IPS-NIHi11 (cell line): ENCODE measurements at regions not wholly inside any gene's neighbourhood (a gene's known extent, or its start where the extent isn't known, plus 50 kb on each side); places are given as distances from the start of the nearest gene placed in this dataset.
A peak's percentile ranks its signal among the peaks of the same experiment; 100 is the strongest.

ENCODE experiments used
- DNase-seq: peaks from one replicate; pipeline ENCODE4 v3.0.0; 2012; ENCODE audit warnings: mixed read lengths, low spot score

DNA sequence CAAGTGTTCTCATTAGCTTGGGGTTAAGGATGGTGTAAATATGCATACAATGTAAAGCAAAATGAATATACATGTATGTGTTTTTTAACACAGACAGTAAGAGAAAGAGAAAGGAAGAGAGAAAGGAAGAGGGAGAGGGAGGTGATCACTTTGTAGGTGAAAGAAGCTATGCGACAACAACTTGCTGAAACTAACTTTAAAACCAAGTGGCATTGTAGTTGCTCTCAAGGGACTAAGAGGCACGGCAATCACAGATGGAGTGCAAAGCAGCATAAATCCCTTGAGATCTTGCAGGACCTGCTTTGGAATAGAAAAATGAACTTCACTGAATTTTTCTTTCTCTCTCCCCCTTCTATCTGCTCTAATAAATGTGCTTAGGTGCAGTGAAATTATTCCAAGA lies 1665.0 kb upstream of the TENM3 start:
- no peak for DNase-seq

DNA sequence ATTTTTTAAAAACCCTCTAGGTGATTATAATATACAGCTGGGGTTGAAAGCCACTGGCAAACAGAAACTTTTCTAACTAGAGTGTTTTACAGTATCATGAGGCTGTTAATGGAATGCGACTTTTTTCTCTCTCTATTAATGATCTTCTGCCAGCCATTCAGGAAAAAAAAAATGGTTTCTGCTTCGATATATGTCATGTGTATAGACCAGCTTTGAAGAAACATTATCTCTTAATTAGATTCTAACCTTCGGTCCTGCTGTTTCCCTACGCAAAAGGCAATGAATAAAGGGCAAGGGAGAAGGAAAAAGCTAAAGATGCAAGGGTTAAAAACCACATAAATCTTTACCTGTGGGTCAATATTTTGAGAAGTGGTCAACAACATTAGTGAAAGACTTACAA lies 1662.1 kb upstream of the TENM3 start:
- no peak for DNase-seq

DNA sequence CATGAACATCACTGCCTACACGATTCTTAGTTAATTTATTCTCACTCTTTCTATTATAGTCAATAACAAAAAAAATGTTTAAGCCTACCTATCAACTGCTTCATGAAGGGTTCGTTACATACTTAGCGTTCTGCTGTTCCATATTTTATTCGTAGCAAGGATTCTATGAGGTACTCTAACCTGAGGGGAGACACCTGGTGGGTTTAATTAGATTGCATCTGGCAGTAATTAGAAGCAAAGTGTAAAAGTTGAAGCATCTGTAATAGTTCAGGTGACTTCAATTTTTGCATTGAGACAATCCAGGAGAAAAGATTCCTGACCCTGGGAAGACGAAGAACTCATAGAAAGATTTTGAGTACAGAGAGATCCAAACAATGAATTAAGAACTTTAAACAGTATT lies 1655.8 kb upstream of the TENM3 start:
- peak; percentile 22 for DNase-seq

DNA sequence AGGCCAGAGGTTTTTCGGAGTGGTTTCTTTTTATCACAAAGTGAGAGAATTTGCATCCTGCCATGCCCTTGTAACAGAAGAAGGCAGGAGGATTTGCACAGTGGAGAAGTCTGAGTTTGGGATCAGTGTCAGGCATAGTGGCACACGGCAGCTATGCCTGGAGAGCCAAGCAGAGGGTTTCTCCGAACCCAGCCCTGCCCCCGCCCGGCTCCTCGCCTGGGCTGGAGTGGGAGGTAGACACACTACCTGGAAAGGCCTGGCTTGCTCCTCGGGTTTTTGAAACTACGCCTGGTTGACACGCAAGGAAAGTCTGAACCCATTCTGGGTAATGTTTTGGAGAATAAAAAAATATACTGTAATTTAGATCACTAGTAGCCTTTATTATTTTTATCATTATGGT lies 1653.6 kb upstream of the TENM3 start:
- peak; percentile 18 for DNase-seq

DNA sequence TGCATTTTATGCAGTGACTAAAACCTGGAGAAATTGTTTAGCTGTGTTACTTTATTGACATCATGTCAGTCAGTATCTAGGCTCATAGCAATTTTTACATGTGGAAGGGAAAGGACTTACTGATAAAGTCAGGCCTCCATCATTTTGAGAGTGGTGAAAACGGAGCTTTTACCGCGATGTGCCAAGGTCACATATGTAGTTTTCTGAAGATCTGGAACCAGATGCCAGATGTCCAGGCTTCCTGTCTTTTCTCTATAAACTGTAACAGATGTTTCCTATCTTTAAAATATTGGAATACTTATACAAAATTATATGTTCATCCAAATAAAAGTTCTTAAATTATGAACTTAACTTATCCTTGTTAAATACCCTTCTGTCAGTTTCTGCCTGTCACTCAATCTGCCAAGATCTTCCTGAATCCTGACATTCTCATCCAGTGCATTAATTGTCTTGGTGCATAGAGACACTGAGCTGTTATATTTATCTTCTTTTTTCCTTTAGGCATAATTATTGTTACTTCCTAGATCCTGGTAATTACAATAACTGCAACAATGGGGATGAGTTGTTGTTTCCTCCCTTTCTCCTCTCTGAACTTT lies 1646.2 kb upstream of the TENM3 start:
- DNase-seq, result no peak

DNA sequence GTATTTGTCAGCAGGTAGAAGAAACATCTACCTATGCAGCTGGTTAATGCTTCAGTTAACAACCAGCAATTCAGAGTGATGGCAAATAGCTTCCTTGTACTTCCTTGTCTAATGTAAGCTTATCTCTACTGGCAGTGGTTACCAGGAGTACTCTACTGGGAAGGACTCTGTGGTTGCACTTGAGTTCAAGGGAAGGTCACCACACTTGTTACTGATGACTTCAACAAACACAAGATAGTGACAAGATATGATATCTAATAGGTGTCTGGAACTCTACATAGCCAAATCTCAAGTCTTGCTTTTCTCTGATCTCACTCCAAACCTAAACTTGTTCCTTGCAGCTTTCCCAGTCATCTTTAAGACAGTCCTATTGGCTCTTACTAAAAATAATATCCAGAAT lies 1644.9 kb upstream of the TENM3 start:
- no peak for DNase-seq

DNA sequence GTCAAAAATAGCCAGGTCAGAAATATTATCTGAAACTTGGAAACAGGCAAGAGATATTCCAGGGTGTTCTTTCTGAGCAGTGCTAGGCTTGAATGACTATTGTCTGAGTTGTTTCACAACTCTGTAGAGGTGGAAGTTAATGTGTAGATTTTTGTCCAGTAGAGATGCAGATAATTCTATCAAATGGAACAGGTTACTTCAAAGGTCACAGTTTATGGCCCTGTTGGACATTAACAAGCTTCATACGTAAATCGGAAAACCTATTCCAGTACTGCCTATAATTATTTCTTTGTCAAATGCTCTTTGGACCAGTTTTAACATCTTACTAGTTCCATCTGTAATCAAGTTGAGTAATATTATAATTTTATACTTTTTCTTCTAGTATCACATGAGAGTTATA lies 1639.4 kb upstream of the TENM3 start:
- no peak for DNase-seq

DNA sequence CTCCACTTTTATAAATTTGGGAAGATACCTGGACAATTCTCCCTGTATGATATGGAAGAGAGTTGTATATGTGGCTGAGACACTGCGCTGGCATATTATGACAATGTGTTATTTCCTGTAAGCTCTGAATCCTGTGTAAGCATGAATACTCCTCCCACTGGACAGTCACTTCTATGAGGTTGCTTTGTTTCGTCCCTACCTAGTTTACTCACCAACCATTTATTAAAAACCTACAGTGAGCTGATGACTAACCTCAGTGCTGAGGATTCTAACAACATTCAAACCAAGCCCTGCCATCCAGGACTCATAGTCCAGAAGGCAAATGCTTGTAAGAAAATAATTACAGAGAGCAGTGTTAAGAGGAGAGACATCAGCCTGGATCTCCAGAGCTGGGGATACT lies 1632.9 kb upstream of the TENM3 start:
- no peak for DNase-seq

DNA sequence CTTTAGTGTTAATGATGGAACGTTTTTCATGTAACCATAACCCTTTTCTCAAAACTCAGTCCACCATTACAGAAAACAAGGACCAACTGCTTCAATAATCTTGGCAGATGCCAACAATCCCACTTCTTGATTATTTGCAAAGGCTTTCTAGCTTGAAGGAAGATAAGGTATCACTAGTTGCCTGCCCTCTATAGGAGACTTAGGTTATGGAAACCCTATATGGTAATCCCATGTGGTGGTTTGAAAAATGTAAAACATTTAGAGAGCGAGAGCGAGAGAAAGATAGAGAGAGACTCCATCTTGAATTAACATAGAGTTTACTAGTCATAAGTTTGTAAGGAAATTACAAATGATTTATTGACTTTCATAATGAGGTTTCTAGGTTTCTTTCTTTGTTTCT lies 1627.5 kb upstream of the TENM3 start:
- no peak for DNase-seq

DNA sequence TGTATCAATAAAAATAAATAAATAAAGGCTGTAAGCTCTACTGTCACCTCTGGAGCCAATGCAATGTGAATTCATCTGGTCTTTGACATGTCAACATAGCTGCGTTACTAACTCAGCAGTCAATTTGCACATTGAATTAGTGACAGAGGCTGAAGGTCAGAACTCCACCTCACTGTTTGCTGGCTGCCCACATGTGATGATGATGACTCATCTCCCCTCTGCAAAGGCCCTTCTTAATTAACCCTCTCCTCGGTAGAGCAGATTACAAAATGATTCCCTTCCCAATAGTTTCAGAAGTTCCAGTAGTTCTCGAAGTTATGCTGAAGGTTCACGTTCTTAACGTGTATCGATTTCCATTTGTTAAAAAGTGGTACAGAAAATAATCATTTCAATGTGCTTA lies 1626.0 kb upstream of the TENM3 start:
- peak; percentile 31 for DNase-seq

DNA sequence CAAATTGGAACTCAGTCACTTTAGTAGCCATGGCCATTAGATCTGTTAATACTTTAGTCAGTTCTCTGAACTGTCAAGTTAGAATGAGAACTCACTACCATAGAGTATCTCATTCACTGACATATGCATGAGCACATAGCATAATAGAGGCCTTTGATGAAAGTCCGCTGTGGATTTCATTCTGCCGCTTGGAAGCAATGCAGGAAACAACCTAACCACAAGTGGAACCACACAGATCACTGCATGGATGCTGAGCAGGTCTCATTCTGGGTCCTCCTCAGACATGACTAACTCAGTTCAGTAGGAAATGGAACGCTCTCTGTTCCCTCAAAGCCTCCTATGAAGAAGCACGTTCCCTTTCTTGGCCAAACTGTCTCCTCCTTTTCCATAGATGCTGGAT lies 1624.8 kb upstream of the TENM3 start:
- DNase-seq, result no peak

DNA sequence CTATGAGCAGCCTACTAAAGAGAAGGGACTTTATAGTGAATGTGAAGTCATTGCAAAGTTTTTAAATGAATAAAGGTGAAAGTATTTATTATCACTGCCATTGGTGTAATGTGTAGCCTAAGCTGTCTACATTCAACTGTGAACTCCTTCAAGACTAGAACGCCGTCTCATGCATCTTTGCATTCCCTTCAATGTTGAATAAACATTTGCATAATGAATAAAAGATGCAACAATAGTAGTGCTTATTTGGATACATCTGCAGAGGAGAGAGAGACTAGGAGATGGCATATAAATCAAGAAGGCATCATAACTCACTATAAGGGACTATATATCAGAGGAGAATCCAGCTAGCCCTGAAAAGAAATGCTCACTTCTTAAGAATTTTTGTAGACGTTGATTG lies 1623.8 kb upstream of the TENM3 start:
- DNase-seq, result no peak

DNA sequence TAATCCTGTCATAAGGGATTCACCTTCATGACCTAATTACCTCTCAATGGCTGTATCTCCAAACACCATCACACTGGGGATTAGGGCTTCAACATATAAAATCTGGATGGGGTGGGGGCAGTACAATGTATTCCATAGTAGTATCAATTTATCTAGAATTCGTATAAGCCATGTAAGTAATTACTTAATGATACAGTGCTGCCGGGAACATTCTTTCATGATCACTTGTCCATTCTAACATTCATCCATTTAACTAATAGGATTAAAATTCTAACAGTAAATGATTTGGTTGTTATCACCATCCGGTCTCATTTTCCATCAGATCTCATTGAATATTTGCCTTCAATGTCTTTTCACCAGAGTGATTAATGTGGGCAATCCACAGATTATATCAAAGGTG lies 1620.9 kb upstream of the TENM3 start:
- no peak for DNase-seq

DNA sequence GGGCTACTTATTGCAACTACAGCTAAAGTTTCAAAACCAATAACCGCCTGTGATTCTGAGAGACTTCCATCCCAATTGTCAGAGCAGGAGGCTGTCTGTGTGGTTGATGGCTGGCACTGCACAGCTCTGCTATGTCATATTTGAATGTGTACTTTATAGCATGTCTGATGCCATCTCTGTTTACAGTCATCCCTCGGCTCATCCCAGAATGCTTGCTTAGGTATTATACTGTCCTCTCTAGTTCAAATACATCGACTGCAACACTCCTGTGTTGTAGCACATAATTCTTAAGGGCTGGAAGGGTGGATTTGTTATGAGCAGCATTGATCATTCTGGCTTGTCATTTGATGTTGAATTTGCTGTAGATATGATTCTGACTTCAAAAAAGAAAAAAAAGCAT lies 1617.5 kb upstream of the TENM3 start:
- no peak for DNase-seq

DNA sequence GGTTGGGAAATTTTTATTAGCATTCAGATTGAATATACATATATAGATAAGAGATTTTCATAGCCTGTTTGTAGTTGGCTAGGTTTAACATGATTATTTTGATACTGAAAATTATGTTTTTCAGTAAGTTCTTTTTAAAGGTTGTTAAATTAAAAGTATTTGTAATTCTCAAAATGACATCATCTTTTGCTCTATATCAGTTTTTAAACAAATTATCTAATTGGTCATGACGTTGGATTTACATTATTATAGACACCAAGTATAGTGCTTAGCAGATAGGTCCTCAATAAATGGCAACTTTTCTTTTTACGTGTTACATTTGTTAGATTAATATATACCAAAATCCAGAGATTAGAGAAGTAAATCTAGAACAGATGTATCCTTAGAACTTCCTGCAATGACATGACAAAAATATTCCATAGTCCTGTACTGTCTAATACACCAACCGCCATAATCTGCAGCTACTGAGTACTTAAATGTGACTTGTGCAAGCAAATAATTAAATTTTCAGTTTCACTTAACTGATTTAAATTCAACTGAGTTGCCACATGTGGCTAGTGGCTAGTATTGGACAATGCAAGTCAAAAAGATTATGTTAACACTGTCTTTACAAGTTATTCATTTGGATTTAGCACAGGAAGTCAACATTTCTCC lies 1613.1 kb upstream of the TENM3 start:
- DNase-seq, result no peak

DNA sequence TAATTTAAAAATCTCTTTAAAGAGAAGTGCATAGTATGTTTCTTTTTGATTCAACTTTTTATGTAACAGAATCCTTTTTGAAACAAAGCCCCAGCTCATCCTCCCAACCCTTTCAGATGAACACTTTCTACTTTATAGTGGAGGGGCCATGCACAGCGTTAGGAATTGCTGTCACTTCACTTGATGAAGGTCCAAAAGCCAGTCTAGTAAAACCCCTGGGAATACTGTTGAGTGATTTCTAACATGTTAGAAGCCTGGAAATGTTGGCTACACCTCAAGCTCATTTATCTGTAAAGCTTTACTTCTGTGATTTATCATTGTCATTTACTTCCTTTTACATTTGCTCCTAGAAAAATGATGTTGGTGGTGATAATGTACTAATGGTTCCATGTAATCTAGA lies 1608.9 kb upstream of the TENM3 start:
- no peak for DNase-seq

DNA sequence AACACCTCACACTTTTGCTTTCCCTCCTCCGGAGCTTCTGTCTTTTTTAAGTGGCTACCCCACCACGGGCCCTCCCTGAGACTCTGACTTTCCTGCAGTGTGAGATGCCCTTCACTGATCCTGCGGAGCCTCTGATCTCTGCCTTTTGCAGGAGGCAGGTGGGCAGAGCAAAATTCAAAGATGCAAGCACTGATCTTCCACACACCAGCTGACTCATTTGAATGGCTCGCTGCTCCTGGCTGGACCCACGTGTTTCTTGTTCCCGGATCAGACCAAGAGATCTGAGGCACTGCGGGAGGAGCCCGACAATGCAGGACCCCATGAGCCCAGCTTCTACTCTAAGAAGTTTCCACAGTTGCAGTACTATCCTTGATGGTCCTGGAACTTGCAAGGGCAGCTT lies 1607.9 kb upstream of the TENM3 start:
- DNase-seq, result peak; percentile 7

DNA sequence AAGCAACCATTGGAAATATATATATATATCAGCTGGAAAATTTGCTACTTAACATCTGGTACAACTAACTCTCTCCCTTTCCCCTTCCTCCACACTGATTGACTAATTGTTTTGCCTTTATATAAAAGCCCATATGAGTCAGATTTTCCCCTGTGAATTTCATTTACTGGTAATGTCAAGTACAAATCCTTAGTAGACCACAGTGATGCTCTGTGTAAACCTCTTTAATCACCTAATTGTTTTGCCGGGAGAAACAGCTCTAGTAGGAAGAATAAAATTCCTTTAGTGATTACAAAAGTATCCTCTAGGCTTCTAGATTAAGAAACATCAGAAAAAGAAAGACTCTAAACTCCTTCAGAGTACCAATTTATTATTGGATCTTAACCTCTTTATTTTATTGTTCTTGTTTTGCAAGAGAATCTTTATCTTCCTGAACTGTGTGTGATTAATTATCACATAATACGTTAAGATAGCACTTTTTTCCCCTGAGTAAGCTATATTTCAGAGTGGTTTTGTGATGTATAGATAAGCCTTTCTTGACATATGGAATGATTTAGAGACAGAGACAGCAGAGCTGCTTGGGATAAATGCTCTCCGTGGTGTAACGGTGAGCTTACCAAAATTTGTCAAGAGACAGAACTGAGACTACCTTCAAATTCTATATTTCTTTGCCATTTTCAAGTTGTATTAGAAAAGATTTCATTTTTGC lies 1606.4 kb upstream of the TENM3 start:
- no peak for DNase-seq

DNA sequence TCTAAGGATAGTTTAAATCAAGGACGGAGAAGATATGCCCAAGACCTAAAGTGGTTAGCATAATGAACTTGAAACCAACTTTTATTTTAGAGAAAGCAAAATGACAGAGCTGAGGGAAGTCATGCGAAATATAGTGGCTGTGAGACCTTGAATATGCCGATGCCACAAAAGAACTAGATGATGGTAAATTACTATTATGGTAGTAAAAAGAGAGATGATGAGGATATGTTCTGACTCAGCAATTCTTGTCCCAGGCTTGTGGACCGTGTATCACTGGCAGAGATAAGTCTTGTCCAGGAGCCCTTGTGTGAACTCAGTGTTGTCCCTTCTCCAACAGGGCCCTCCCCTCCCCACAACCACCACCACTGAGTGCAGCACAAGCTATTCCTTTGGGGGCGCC lies 1605.6 kb upstream of the TENM3 start:
- DNase-seq, result no peak

DNA sequence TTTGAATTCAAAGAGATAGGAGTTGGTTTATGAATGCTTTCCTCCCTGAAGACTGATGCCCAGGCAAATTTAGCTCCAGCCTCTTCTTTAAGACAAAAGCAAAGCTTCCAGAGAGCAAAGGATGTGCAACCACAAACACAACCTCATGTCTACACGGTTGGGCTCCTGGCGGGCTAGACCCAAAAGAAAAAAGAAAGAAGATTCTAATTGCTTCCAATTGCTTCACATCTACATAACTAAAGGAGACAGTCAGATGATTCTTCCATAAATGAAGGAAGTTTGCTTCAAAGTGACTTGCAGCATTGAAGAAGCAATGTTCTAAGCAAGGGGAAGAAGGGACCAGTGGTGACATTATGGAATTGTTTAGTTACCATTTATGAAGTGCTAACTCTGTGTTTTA lies 1603.0 kb upstream of the TENM3 start:
- DNase-seq, result peak; percentile 14

DNA sequence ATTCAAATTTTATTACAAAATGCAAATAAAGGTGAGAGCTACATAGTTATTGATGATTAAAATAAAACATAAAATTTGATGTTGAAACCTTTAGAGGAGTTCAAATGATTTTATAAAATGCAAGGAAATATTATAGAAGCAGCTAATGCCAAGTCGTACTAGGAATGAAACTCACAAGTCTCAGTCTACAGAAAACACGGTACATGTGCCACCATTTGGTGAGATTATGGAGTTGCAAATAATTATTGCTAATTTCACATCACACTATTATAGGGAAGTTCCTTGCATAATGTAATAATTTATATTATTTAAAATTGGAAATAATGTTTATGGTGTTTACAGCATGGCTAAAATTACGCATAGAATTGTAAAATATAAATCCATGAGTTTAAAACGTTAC lies 1601.7 kb upstream of the TENM3 start:
- no peak for DNase-seq

DNA sequence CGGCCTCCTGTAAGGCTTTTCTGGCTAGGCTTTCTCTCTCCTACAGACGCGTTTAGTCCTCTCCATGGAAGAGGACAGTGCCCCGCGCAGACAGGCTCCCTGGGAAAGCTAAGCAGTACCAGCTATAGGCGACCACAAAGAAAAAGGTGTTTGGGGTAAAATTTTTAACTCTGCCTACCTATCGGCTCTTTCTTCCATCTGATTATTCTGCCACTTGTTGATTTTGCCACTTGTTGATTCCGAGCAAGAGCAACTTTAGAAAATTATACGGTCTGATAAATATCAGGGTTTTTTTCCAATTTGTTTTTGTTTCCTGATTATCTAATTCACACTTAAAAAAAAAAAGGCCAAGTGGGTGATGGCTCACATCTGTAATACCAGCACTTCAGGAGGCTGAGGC lies 1600.5 kb upstream of the TENM3 start:
- DNase-seq, result no peak

DNA sequence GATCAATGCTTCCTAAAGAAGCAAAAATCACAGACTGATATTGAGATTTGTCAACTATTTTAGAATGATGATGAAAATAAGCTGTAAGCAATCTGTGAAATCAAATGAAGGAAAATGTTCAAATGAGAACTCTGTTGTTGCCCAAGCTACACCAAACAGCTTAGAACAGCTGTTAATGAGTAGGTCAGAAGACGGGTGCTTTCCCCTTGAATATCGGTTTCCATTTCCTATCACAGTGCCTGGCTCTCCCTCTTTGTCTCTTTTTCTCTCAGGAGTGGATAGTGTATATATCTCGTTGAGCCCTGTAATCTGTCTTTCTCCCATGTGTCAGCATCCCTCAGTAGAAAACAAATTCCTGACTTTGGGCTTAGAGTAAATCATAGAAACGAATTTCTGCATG lies 1592.9 kb upstream of the TENM3 start:
- no peak for DNase-seq

DNA sequence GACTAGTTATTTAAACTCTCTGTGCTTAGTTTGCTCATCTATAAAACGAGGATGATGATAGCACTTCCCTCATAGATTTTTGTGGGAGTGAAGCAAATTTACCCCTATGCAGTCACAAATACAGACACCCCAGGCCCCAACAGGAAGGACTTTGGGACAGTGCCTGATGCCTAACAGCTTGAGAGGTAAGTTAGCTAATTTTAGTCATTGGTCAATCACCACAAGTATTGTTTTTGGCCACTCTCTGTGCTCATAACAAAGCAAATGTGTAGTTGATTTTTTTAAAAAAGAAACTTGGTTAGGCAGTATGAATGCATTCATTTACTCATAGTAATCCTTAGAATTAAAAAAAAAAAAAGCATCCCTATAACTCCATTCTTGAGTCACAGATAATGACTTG lies 1590.7 kb upstream of the TENM3 start:
- no peak for DNase-seq
